ENCODE measurements at regions not wholly inside any gene's neighbourhood (a gene's known extent, or its start where the extent isn't known, plus 50 kb on each side); places are given as distances from the start of the nearest gene placed in this dataset.

- DNase-seq: no peak
- H3K27me3 ChIP-seq (ENCODE audit: control insufficient read depth, insufficient read depth, low read length): no peaks in the 10 kb centered on the region
- no peaks in the 10 kb centered on the region for H3K9me3 ChIP-seq (ENCODE audit: control insufficient read depth, low read depth, low read length)
- no peak overlapping the region for H3K4me3 ChIP-seq (ENCODE audit: low read length)
- no peaks in the 10 kb centered on the region for H3K4me1 ChIP-seq (ENCODE audit: control insufficient read depth, insufficient read depth, low read length)
- no CpG with 5 or more reads among the region's 1 CpG for WGBS (ENCODE audit: insufficient coverage, low lambda C conversion rate)
- H3K36me3 ChIP-seq (ENCODE audit: control insufficient read depth, insufficient read depth, low read length): no peaks in the 10 kb centered on the region
- H3K27ac ChIP-seq (ENCODE audit: low read length): no peak overlapping the region
Observed at GRCh38 chr2:510839-511238, 166.4 kb downstream of the TMEM18 start.

GRCh38 chr2:509888-510287 lies 167.3 kb downstream of the TMEM18 start:
- no CpG with 5 or more reads among the region's 4 CpGs for WGBS (ENCODE audit: insufficient coverage, low lambda C conversion rate)
- H3K4me1 ChIP-seq (ENCODE audit: control insufficient read depth, insufficient read depth, low read length): no peaks in the 10 kb centered on the region
- no peaks in the 10 kb centered on the region for H3K9me3 ChIP-seq (ENCODE audit: control insufficient read depth, low read depth, low read length)
- H3K27ac ChIP-seq (ENCODE audit: low read length): no peak overlapping the region
- no peak overlapping the region for H3K4me3 ChIP-seq (ENCODE audit: low read length)
- no peak for DNase-seq
- H3K27me3 ChIP-seq (ENCODE audit: control insufficient read depth, insufficient read depth, low read length): no peaks in the 10 kb centered on the region
- no peaks in the 10 kb centered on the region for H3K36me3 ChIP-seq (ENCODE audit: control insufficient read depth, insufficient read depth, low read length)

GRCh38 chr2:508121-508520 lies 169.1 kb downstream of the TMEM18 start:
- H3K4me3 ChIP-seq (ENCODE audit: low read length): no peak overlapping the region
- peaks cover 6% of the 10 kb centered on the region for H3K9me3 ChIP-seq (ENCODE audit: control insufficient read depth, low read depth, low read length)
- no peaks in the 10 kb centered on the region for H3K4me1 ChIP-seq (ENCODE audit: control insufficient read depth, insufficient read depth, low read length)
- no peaks in the 10 kb centered on the region for H3K27me3 ChIP-seq (ENCODE audit: control insufficient read depth, insufficient read depth, low read length)
- no CpG with 5 or more reads among the region's 4 CpGs for WGBS (ENCODE audit: insufficient coverage, low lambda C conversion rate)
- H3K27ac ChIP-seq (ENCODE audit: low read length): no peak overlapping the region
- no peak for DNase-seq
- H3K36me3 ChIP-seq (ENCODE audit: control insufficient read depth, insufficient read depth, low read length): no peaks in the 10 kb centered on the region

GRCh38 chr2:506866-507265 lies 170.3 kb downstream of the TMEM18 start:
- 100% methylated on average over 1 of the region's 5 CpGs for WGBS (ENCODE audit: insufficient coverage, low lambda C conversion rate)
- Histone ChIP-seq H3K9me3 (ENCODE audit: control insufficient read depth, low read depth, low read length) (peaks cover 9% of the 10 kb centered on the region), H3K27ac (ENCODE audit: low read length) (no peak overlapping the region), H3K36me3 (ENCODE audit: control insufficient read depth, insufficient read depth, low read length) (no peaks in the 10 kb centered on the region), H3K27me3 (ENCODE audit: control insufficient read depth, insufficient read depth, low read length) (no peaks in the 10 kb centered on the region), H3K4me3 (ENCODE audit: low read length) (no peak overlapping the region), H3K4me1 (ENCODE audit: control insufficient read depth, insufficient read depth, low read length) (no peaks in the 10 kb centered on the region)
- DNase-seq: no peak

GRCh38 chr2:506451-506850 lies 170.8 kb downstream of the TMEM18 start:
- Histone ChIP-seq H3K4me3 (ENCODE audit: low read length) (no peak overlapping the region), H3K9me3 (ENCODE audit: control insufficient read depth, low read depth, low read length) (peaks cover 9% of the 10 kb centered on the region), H3K4me1 (ENCODE audit: control insufficient read depth, insufficient read depth, low read length) (no peaks in the 10 kb centered on the region), H3K27ac (ENCODE audit: low read length) (no peak overlapping the region), H3K27me3 (ENCODE audit: control insufficient read depth, insufficient read depth, low read length) (no peaks in the 10 kb centered on the region), H3K36me3 (ENCODE audit: control insufficient read depth, insufficient read depth, low read length) (no peaks in the 10 kb centered on the region)
- WGBS (ENCODE audit: insufficient coverage, low lambda C conversion rate): 78% methylated on average over 3 of the region's 6 CpGs
- DNase-seq: no peak

- H3K4me1 ChIP-seq (ENCODE audit: control insufficient read depth, insufficient read depth, low read length): no peaks in the 10 kb centered on the region
- no peak for DNase-seq
- no peak overlapping the region for H3K4me3 ChIP-seq (ENCODE audit: low read length)
- WGBS (ENCODE audit: insufficient coverage, low lambda C conversion rate): 34% methylated on average over 2 of the region's 8 CpGs
- no peaks in the 10 kb centered on the region for H3K27me3 ChIP-seq (ENCODE audit: control insufficient read depth, insufficient read depth, low read length)
- H3K27ac ChIP-seq (ENCODE audit: low read length): no peak overlapping the region
- H3K9me3 ChIP-seq (ENCODE audit: control insufficient read depth, low read depth, low read length): peaks cover 9% of the 10 kb centered on the region
- H3K36me3 ChIP-seq (ENCODE audit: control insufficient read depth, insufficient read depth, low read length): no peaks in the 10 kb centered on the region
Observed at GRCh38 chr2:505941-506340, 171.3 kb downstream of the TMEM18 start.

- no peaks in the 10 kb centered on the region for H3K36me3 ChIP-seq (ENCODE audit: control insufficient read depth, insufficient read depth, low read length)
- 100% methylated on average over 2 of the region's 41 CpGs for WGBS (ENCODE audit: insufficient coverage, low lambda C conversion rate)
- H3K4me1 ChIP-seq (ENCODE audit: control insufficient read depth, insufficient read depth, low read length): no peaks in the 10 kb centered on the region
- peaks cover 9% of the 10 kb centered on the region for H3K9me3 ChIP-seq (ENCODE audit: control insufficient read depth, low read depth, low read length)
- no peak overlapping the region for H3K27ac ChIP-seq (ENCODE audit: low read length)
- DNase-seq: no peak
- no peaks in the 10 kb centered on the region for H3K27me3 ChIP-seq (ENCODE audit: control insufficient read depth, insufficient read depth, low read length)
- H3K4me3 ChIP-seq (ENCODE audit: low read length): no peak overlapping the region
Observed at GRCh38 chr2:503288-503999, 173.8 kb downstream of the TMEM18 start.

GRCh38 chr2:502831-503230 lies 174.4 kb downstream of the TMEM18 start:
- H3K4me3 ChIP-seq (ENCODE audit: low read length): no peak overlapping the region
- no peak overlapping the region for H3K27ac ChIP-seq (ENCODE audit: low read length)
- no peak for DNase-seq
- WGBS (ENCODE audit: insufficient coverage, low lambda C conversion rate): 94% methylated on average over 14 of the region's 35 CpGs
- peaks cover 9% of the 10 kb centered on the region for H3K9me3 ChIP-seq (ENCODE audit: control insufficient read depth, low read depth, low read length)
- H3K36me3 ChIP-seq (ENCODE audit: control insufficient read depth, insufficient read depth, low read length): no peaks in the 10 kb centered on the region
- H3K27me3 ChIP-seq (ENCODE audit: control insufficient read depth, insufficient read depth, low read length): no peaks in the 10 kb centered on the region
- no peaks in the 10 kb centered on the region for H3K4me1 ChIP-seq (ENCODE audit: control insufficient read depth, insufficient read depth, low read length)

GRCh38 chr2:501667-502066 lies 175.5 kb downstream of the TMEM18 start:
- Histone ChIP-seq H3K4me3 (ENCODE audit: low read length) (no peak overlapping the region), H3K4me1 (ENCODE audit: control insufficient read depth, insufficient read depth, low read length) (no peaks in the 10 kb centered on the region), H3K27me3 (ENCODE audit: control insufficient read depth, insufficient read depth, low read length) (no peaks in the 10 kb centered on the region), H3K9me3 (ENCODE audit: control insufficient read depth, low read depth, low read length) (peaks cover 9% of the 10 kb centered on the region), H3K36me3 (ENCODE audit: control insufficient read depth, insufficient read depth, low read length) (no peaks in the 10 kb centered on the region), H3K27ac (ENCODE audit: low read length) (no peak overlapping the region)
- no CpG with 5 or more reads among the region's 8 CpGs for WGBS (ENCODE audit: insufficient coverage, low lambda C conversion rate)
- no peak for DNase-seq

GRCh38 chr2:501130-501529 lies 176.1 kb downstream of the TMEM18 start:
- no peak overlapping the region for H3K27ac ChIP-seq (ENCODE audit: low read length)
- DNase-seq: no peak
- no CpG with 5 or more reads among the region's 5 CpGs for WGBS (ENCODE audit: insufficient coverage, low lambda C conversion rate)
- peaks cover 9% of the 10 kb centered on the region for H3K9me3 ChIP-seq (ENCODE audit: control insufficient read depth, low read depth, low read length)
- no peaks in the 10 kb centered on the region for H3K4me1 ChIP-seq (ENCODE audit: control insufficient read depth, insufficient read depth, low read length)
- no peaks in the 10 kb centered on the region for H3K27me3 ChIP-seq (ENCODE audit: control insufficient read depth, insufficient read depth, low read length)
- H3K36me3 ChIP-seq (ENCODE audit: control insufficient read depth, insufficient read depth, low read length): no peaks in the 10 kb centered on the region
- H3K4me3 ChIP-seq (ENCODE audit: low read length): no peak overlapping the region

GRCh38 chr2:499726-500125 lies 177.5 kb downstream of the TMEM18 start:
- H3K27ac ChIP-seq (ENCODE audit: low read length): no peak overlapping the region
- H3K9me3 ChIP-seq (ENCODE audit: control insufficient read depth, low read depth, low read length): peaks cover 9% of the 10 kb centered on the region
- no peak overlapping the region for H3K4me3 ChIP-seq (ENCODE audit: low read length)
- no peaks in the 10 kb centered on the region for H3K36me3 ChIP-seq (ENCODE audit: control insufficient read depth, insufficient read depth, low read length)
- no peaks in the 10 kb centered on the region for H3K27me3 ChIP-seq (ENCODE audit: control insufficient read depth, insufficient read depth, low read length)
- WGBS (ENCODE audit: insufficient coverage, low lambda C conversion rate): 0% methylated on average over 1 of the region's 8 CpGs
- DNase-seq: no peak
- H3K4me1 ChIP-seq (ENCODE audit: control insufficient read depth, insufficient read depth, low read length): no peaks in the 10 kb centered on the region
